ENCODE measurements at regions not wholly inside any gene's neighbourhood (a gene's known extent, or its start where the extent isn't known, plus 50 kb on each side); places are given as distances from the start of the nearest gene placed in this dataset.

- DNase-seq (ENCODE audit: low read depth in 2 of 2) = no peak
Measured at GRCh38 chr13:105547851-105548250, 987.6 kb downstream of the EFNB2 start.

- no peak for DNase-seq (ENCODE audit: low read depth in 2 of 2)
Measured at GRCh38 chr13:105545811-105546210, 989.7 kb downstream of the EFNB2 start.

GRCh38 chr13:105543742-105544141 is 991.7 kb downstream of the EFNB2 start:
- no peak for DNase-seq (ENCODE audit: low read depth in 2 of 2)

GRCh38 chr13:105541565-105541964 is 993.9 kb downstream of the EFNB2 start:
- DNase-seq (ENCODE audit: low read depth in 2 of 2) = no peak

- DNase-seq (ENCODE audit: low read depth in 2 of 2) = no peak
Measured at GRCh38 chr13:105538346-105538745, 997.1 kb downstream of the EFNB2 start.

GRCh38 chr13:105537113-105537512 is 998.3 kb downstream of the EFNB2 start:
- no peak for DNase-seq (ENCODE audit: low read depth in 2 of 2)

GRCh38 chr13:105530468-105530867 is 1005.0 kb downstream of the EFNB2 start:
- DNase-seq (ENCODE audit: low read depth in 2 of 2) = no peak

- no peak for DNase-seq (ENCODE audit: low read depth in 2 of 2)
Measured at GRCh38 chr13:105527127-105527526, 1008.3 kb downstream of the EFNB2 start.

GRCh38 chr13:105519771-105520170 is 1015.7 kb downstream of the EFNB2 start:
- DNase-seq (ENCODE audit: low read depth in 2 of 2) = no peak

- no peak for DNase-seq (ENCODE audit: low read depth in 2 of 2)
Measured at GRCh38 chr13:105518086-105518485, 1017.4 kb downstream of the EFNB2 start.

GRCh38 chr13:105514401-105514800 is 1021.1 kb downstream of the EFNB2 start:
- no peak for DNase-seq (ENCODE audit: low read depth in 2 of 2)

GRCh38 chr13:105513448-105513847 is 1022.0 kb downstream of the EFNB2 start:
- DNase-seq (ENCODE audit: low read depth in 2 of 2) = no peak

GRCh38 chr13:105509981-105510762 is 1025.3 kb downstream of the EFNB2 start:
- DNase-seq (ENCODE audit: low read depth in 2 of 2) = no peak

- DNase-seq (ENCODE audit: low read depth in 2 of 2) = no peak
Measured at GRCh38 chr13:105506463-105506862, 1029.0 kb downstream of the EFNB2 start.

GRCh38 chr13:105502193-105502592 is 1033.3 kb downstream of the EFNB2 start:
- DNase-seq (ENCODE audit: low read depth in 2 of 2) = no peak

GRCh38 chr13:105497597-105497996 is 1037.9 kb downstream of the EFNB2 start:
- DNase-seq (ENCODE audit: low read depth in 2 of 2) = no peak

- DNase-seq (ENCODE audit: low read depth in 2 of 2) = no peak
Measured at GRCh38 chr13:105492216-105492615, 1043.2 kb downstream of the EFNB2 start.

- DNase-seq (ENCODE audit: low read depth in 2 of 2) = no peak
Measured at GRCh38 chr13:105491345-105491744, 1044.1 kb downstream of the EFNB2 start.

GRCh38 chr13:105485081-105485480 is 1050.4 kb downstream of the EFNB2 start:
- no peak for DNase-seq (ENCODE audit: low read depth in 2 of 2)

GRCh38 chr13:105474983-105475610 is 1060.4 kb downstream of the EFNB2 start:
- DNase-seq (ENCODE audit: low read depth in 2 of 2) = no peak

- no peak for DNase-seq (ENCODE audit: low read depth in 2 of 2)
Measured at GRCh38 chr13:105471673-105472072, 1063.8 kb downstream of the EFNB2 start.

- no peak for DNase-seq (ENCODE audit: low read depth in 2 of 2)
Measured at GRCh38 chr13:105466376-105466775, 1069.1 kb downstream of the EFNB2 start.

GRCh38 chr13:105465745-105466144 is 1069.7 kb downstream of the EFNB2 start, which contains the start of gene DAOA:
Gene DAOA (plus strand): TSS chr13:105466045.
- no peak for DNase-seq (ENCODE audit: low read depth in 2 of 2)

All from stimulated activated CD8-positive, alpha-beta memory T cell treated with anti-CD3 and anti-CD28 coated beads, Interleukin-15, amount 100 ng/mL, for 4 hours (primary cell).